HG03439 (cell line): ENCODE measurements at regions not wholly inside any gene's neighbourhood (a gene's known extent, or its start where the extent isn't known, plus 50 kb on each side); places are given as distances from the start of the nearest gene placed in this dataset.
A peak's percentile ranks its signal among the peaks of the same experiment; 100 is the strongest.

Experiments
- ATAC-seq: cut with Tn5 transposase; IDR thresholded peaks from one replicate; pipeline ENCODE4 v1.9.1; 2021; ENCODE audit warnings: mild to moderate bottlenecking, moderate library complexity; ENCODE audit not compliant: unreplicated experiment

DNA sequence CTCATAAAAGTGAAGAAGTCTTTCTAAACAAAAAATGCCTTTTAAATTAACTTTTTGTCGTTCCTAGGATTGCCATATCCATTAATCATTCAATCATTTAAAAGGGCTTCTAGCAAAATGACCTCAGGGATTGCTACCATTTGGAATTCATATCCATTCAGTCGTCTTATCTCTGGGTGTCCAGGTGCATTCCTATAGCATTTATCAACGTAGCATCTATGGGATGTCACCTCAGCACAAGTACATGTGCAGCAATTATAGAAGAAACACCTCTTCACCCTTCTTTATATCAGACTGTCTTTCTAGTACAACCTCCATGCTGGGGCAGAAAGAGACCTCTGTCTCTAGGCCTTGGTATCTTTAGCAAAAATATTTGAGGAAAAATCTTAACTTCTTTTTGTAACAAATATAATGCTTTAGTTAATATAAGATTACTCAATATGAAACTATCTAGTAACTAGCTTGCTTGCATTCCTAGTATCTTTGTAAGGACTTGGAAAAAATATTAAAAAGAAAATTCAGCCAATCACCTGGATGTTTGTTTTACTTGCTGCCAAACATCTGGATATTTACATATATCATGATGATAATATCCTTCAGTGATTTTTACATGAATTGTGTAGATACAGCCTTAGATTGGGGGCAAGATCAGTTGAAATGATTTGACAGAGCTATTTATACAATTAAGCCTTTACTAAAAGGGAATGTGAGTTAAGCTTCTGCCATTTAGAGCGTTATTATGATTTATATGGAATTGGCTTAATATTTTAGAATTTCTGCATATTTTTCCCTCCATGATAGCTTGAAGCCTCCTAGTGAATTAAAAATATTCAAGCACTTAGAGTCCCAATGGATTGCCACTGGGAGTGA is 356.8 kb downstream of the HDGFL1 start:
- no peak for ATAC-seq

GRCh38 chr6:22926790-22927354 is 357.5 kb downstream of the HDGFL1 start:
- ATAC-seq, result no peak

DNA sequence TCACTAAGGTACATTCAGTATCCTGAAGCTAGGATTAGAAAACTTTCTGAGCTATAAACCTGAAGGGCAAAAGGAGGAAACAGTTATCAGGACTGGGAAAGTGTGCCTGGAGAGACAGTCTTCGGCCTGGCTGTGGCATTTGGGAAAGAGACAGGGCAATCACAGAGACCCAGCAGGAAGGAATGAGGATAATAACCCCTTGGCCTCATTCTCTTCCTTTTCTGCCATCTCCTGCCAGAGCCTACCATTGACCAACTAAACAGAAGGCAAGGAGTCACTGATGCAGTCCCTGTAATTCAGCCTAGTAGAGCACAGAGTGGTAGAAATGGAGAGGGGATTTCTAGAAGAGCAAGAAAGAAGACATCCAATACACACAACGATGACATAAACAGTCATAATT is 359.4 kb downstream of the HDGFL1 start:
- ATAC-seq, result no peak

- ATAC-seq, result no peak
Measured at GRCh38 chr6:22929311-22929985, 360.1 kb downstream of the HDGFL1 start.

- no peak for ATAC-seq
Measured at GRCh38 chr6:22940581-22941290, 371.4 kb downstream of the HDGFL1 start.

- no peak for ATAC-seq
Measured at GRCh38 chr6:22942403-22942802, 373.0 kb downstream of the HDGFL1 start.

- ATAC-seq, result no peak
Measured at GRCh38 chr6:22943327-22943726, 374.0 kb downstream of the HDGFL1 start.

DNA sequence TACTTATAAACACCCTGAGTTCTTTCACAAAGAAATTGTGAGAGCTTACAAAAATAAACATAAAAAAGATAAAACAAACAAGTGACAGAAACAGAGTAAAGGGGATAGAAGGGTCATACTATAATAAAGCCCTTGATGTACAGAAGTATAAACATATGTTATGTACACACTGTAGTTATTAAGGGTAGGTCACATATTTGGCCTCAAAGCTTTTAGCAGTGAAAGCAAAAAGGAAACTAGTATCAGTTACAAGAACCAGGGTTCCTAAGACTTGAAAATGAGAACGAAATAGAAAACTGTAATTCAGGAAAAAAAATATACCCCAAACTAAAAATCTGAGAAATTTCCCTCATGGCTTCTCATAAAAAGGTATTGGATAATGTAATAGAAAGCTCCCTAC is 380.6 kb downstream of the HDGFL1 start:
- no peak for ATAC-seq

- no peak for ATAC-seq
Measured at GRCh38 chr6:22952097-22952496, 382.7 kb downstream of the HDGFL1 start.

DNA sequence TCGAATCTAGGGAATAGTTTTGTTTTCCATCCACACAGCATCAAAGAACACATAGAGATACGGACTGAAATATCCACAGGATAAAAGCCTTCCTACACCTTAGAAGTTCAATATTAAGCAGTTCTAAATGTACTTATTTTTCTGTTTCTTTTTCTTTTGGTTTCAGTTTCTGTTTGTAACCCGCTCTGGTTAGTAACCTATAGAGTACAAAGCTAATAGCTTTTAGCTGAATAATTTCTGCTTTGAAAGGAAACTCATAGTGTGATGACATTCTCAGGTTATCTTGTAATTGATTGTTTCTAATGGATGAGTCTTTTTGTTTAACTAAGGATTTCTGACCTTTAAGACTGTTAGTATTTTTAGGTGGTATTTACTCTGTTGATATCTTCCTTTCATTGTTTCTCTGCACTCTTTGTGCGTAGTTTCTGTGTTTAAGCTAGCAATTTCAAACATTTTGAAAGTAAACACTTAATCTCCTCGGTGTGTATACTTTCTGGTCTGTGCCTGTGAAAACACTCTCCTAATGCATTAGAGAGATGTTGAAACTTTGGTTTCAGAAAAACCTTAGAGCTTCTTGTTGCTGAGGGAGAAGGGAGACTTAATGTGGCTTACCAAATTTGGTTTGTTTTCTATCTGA is 385.5 kb downstream of the HDGFL1 start:
- peak; percentile 74 for ATAC-seq

- no peak for ATAC-seq
Measured at GRCh38 chr6:22956029-22956681, 386.8 kb downstream of the HDGFL1 start.

DNA sequence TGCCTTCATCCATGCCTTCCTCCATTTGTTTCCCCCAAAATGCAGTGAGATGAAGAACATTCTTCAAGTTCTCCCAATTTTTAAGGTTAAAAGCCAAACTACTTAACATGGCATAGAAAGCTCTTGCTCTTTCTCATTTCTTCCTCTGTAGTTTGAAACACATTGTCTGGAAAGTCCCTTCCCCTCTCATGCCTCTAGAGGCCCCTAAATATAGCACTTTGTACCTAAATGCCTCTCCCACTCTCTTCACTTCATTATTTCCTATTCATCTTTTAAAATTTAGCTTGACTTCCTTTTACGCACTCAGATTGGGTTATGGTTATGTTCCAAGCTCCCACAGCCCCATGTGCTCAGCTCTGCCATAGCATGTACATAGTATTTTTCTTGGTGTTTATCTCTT is 389.3 kb downstream of the HDGFL1 start:
- no peak for ATAC-seq

DNA sequence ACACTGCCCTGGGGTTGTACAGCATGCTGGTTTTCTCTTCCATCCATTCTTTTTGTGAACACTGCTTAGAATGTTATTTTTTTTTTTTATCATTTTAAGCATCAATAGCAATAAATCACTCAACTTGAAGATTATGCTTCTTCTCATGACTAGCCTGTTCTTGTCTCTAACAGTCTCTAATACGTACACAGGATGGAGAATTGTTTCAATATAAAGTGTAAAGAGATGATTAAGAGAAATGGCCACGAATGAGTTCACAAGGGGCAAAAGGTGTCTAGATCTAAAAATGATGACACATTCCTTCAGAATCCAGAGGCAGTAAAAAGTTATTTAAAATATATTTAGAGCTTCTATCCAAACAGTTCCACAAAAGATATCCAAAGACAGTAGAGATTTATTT is 390.2 kb downstream of the HDGFL1 start:
- no peak for ATAC-seq

DNA sequence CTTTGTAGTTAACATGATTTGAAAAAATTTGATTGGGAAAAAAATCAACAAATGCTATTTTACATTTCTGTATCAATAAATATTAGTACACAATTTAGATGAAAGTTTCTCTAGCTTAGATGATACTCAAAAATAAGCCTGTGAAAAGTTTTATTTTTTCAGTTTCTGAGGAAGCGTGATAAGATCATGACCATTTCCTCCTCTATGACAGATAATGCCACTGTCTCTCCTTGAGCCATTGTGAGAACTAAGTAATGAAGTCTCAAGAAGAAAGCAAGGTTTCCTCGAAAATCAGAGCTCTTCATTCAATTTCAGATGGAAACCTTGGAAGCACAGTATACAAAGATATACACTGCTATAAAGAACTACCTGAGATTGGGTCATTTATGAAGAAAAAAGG is 395.0 kb downstream of the HDGFL1 start:
- no peak for ATAC-seq

DNA sequence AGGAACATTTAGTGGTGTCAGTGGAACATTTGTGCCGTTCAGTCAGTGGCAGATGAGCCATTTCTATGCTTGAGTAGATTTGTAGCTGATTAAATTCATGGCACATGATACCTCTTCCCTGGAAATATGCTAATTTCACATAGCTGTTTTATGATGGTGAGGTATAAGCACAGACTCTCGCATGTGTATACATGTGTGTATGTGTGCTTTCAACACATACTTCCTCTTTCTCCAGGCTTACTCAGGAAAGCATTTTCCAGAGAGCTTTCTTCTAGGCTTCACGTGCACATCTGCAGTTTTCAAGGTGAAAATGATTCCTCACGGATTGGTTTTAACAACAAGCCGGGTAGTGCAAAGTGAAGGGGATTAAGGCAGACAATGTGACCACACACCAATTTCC is 396.5 kb downstream of the HDGFL1 start:
- no peak for ATAC-seq

GRCh38 chr6:22966691-22967422 is 397.5 kb downstream of the HDGFL1 start:
- no peak for ATAC-seq

- ATAC-seq, result no peak
Measured at GRCh38 chr6:22970004-22970403, 400.6 kb downstream of the HDGFL1 start.

GRCh38 chr6:22972771-22973170 is 403.4 kb downstream of the HDGFL1 start:
- ATAC-seq, result no peak

- ATAC-seq, result no peak
Measured at GRCh38 chr6:22975079-22975478, 405.7 kb downstream of the HDGFL1 start.

DNA sequence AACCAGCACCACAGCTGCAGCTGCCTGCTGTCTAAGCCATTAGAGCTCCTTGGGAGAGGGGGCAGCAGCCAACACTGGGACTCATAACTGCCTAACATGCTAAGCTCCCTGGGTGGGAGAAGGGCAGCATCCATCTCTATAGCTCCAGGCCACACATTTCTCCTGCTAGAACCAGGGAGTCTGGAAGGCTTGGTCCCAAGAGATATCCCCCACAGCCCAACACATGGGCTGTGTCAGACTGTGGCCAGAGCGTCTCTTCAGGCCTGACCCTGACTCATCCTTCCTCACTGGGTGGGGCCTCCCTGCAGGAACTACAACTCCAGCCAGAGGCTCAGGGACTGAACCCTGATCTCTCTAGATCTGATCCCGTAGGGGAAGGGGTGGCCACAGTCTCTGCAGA is 411.1 kb downstream of the HDGFL1 start:
- no peak for ATAC-seq
